Amygdala (tissue), 56 donors: ENCODE measurements at regions not wholly inside any gene's neighbourhood (a gene's known extent, or its start where the extent isn't known, plus 50 kb on each side); places are given as distances from the start of the nearest gene placed in this dataset.

Experiments
- DNase-seq, 56 donors: peaks; one replicate each; lab custom pipeline; 2025; lab: John Stamatoyannopoulos, UW

DNA sequence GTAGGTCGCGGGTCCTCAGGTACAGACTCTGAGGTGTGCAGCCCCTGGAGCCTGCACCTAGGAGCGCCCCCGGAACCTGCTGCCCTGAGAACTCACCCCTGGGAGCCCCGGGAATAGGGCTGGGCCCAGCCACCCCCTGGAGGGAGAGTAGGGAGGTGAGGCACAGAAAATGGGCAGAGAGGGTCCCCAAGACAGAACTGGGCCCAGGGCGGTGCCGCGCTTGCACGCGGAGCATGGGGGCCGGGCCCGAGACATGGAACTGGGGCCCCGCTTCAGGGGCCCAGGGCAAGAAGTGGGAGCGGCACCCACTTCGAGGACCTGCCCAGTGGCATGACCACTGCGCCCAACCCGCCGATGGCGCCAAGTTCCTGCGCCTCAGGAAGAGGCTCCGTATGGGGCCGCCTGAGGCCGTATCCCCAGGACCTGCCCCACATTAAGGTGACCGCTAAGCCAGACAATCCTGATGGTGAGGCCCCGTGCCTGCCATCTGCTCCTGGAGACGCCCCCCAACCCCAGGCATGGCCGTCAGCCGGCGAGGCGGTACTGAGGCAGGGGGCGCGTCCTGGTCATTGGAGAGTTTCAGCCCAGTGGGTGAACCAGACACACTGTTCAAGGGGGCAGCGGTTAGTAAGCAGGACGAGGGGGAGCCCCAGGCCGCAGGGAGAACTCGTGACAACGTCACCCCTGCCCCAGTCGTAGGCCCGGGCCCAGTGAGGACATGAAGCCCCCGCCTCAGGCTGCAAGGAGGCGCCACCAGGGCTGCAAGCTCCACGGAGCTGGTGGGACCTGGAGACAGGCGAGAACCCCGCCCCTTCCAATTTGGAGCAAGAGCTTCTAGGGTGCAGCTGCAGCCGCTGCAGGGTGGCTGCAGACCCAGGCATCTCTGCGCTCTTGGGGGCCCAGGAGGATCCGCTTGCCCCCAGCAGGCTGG, 89.5 kb upstream of the PUM3 start:
- peak in 1 of 56 donors; percentile 0 for DNase-seq

GRCh38 chr9:2928411-2928810, 84.5 kb upstream of the PUM3 start:
- DNase-seq: no peak

DNA sequence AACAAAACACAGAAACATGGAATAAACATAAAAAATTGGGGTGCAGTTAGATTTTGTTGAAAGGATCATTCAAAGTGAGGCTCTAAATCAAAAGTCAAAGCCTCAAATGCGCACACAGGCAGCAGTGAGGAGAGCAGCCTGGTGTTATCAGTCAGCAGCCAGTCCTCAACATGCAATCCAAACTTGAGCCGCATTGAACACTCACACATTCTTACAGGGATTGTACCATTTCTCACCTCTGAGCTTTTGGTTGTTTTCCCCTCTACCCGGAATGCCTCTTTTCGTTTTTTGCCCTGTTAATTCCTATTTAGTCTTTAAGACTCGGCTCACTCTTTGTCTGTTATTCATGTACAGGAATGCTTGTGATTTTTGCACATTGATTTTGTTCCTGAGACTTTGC, 81.1 kb upstream of the PUM3 start:
- no peak for DNase-seq

- no peak for DNase-seq
These were observed 80.5 kb upstream of the PUM3 start for GRCh38 chr9:2924380-2924768.

- no peak for DNase-seq
These were observed 80.0 kb upstream of the PUM3 start for GRCh38 chr9:2923766-2924379.

DNA sequence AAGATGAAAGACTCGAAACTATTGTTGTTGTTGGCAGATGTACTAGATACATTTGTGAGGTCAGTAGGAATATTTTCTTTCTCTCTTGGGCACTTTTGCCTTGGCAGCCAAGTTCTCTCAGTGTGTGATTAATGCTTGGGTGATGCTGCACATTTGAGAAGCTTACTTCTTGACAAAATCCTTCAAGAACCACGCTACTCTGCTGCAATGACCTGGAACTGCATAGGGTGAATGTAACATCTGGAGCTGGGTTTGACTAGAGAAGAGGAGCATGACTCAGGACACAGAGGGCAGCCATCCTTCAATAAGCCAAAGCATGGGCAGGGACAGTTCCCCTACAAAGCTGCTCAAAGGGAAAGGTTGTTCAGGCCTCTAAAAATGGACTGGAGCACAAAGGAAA, 75.5 kb upstream of the PUM3 start:
- DNase-seq: no peak

- DNase-seq: no peak
These were observed 72.6 kb upstream of the PUM3 start for GRCh38 chr9:2916382-2916985.

DNA sequence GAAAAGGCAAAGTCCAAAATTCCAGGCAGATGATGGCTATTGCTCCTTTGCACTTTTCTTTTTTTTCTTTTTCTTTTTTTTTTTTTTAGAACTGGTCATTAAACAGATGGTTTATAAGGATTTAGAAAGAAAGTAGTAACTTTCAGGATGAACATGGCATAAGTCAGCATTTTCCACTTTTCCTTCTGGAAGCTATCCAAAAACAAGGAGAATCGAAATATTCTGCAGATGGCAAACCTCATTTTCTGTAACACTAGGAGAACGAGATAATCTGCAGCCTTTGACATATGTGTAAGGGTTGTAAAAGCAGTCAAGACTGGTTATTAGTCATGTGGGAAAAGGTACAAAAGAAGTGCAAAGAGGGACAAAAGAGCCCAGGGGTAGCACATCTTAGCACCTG, 69.1 kb upstream of the PUM3 start:
- DNase-seq: no peak

GRCh38 chr9:2907411-2907810, 63.5 kb upstream of the PUM3 start:
- DNase-seq: no peak

- no peak for DNase-seq
These were observed 60.5 kb upstream of the PUM3 start for GRCh38 chr9:2904242-2904930.
